Tibial artery (tissue), 4 donors: ENCODE measurements at regions not wholly inside any gene's neighbourhood (a gene's known extent, or its start where the extent isn't known, plus 50 kb on each side); places are given as distances from the start of the nearest gene placed in this dataset.

Experiments
- DNase-seq, 2 donors: peaks; one replicate each; pipeline ENCODE4 v3.0.0-alpha.2; 2019
- H3K27ac ChIP-seq, 2 donors: fragments of 200-600 bp; sonication (generic) in 1 of 2; 1 replicate in 1 of 2; 2 replicates in 1 of 2; pipeline ENCODE4 v1.5.1; 2018 to 2019; ENCODE audit warnings: mild to moderate bottlenecking in 1 of 2
- H3K27me3 ChIP-seq, 2 donors: fragments of 200-600 bp; sonication (generic) in 1 of 2; one replicate each; pipeline versions ENCODE4 v1.5.1 to v1.6.0; 2016 to 2019
- H3K36me3 ChIP-seq, 3 donors: fragments of 200-600 bp; sonication (generic) in 2 of 3; one replicate each; pipeline ENCODE4 v1.5.1; 2016 to 2019; ENCODE audit warnings: mild to moderate bottlenecking in 2 of 3
- H3K4me1 ChIP-seq, 4 donors: fragments of 200-600 bp; sonication (generic) in 2 of 4; 1 replicate in 3 of 4; 2 replicates in 1 of 4; pipeline ENCODE4 v1.5.1; 2016 to 2019
- H3K4me3 ChIP-seq, 2 donors: fragments of 200-600 bp; sonication (generic) in 1 of 2; 1 replicate in 1 of 2; 2 replicates in 1 of 2; pipeline ENCODE4 v1.5.1; 2018 to 2019; ENCODE audit warnings: mild to moderate bottlenecking in 2 of 2
- H3K9me3 ChIP-seq, 3 donors: fragments of 200-600 bp; sonication (generic) in 1 of 3; one replicate each; pipeline ENCODE4 v1.5.1; 2016 to 2019
- intact Hi-C: fragments of 100-400 bp; cut with DNase I; formaldehyde crosslinking; loops from one replicate; pipeline ENCODE4 v1.15.0; 2023; ENCODE audit warnings: low total_unique reads
- TF ChIP-seq, protein P1 (sequence below), 2 experiments: fragments of 200-600 bp in 1 of 2; fragments of 450-650 bp in 1 of 2; IDR thresholded peaks; one replicate each; pipeline ENCODE4 v1.5.1; 2017 to 2019; ENCODE audit warnings: antibody characterized with exemption in 2 of 2, mild to moderate bottlenecking in 1 of 2, moderate library complexity in 1 of 2

DNA sequence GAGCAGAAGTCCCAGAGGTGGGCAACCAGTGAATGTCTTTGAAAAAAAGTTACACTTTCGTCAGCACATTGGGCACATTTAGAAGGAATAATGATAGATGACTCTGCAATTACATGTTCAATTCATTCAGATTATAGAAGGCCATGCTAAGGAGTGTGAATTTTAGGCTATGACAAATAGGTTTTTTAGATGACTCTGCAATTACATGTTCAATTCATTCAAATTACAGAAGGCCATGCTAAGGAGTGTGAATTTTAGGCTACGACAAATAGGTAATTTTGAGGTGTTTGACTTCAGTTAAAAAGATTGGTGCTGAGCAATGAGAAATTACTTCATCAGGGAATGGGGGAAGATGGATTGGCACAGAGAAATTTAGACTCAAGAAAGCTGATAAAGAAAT, 744.9 kb upstream of the MMS22L start:
- Histone ChIP-seq H3K36me3 (no peaks in the 10 kb centered on the region), H3K9me3 (no peaks in the 10 kb centered on the region), H3K27me3 (no peaks in the 10 kb centered on the region), H3K4me3 (no peak overlapping the region), H3K4me1 (no peaks in the 10 kb centered on the region), H3K27ac (no peak overlapping the region)
- intact Hi-C loops, result no loop called here
- TF ChIP-seq, protein P1, sequence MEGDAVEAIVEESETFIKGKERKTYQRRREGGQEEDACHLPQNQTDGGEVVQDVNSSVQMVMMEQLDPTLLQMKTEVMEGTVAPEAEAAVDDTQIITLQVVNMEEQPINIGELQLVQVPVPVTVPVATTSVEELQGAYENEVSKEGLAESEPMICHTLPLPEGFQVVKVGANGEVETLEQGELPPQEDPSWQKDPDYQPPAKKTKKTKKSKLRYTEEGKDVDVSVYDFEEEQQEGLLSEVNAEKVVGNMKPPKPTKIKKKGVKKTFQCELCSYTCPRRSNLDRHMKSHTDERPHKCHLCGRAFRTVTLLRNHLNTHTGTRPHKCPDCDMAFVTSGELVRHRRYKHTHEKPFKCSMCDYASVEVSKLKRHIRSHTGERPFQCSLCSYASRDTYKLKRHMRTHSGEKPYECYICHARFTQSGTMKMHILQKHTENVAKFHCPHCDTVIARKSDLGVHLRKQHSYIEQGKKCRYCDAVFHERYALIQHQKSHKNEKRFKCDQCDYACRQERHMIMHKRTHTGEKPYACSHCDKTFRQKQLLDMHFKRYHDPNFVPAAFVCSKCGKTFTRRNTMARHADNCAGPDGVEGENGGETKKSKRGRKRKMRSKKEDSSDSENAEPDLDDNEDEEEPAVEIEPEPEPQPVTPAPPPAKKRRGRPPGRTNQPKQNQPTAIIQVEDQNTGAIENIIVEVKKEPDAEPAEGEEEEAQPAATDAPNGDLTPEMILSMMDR (IDR thresholded peaks at IDR 0.05), result no peak
- no peak for DNase-seq

DNA sequence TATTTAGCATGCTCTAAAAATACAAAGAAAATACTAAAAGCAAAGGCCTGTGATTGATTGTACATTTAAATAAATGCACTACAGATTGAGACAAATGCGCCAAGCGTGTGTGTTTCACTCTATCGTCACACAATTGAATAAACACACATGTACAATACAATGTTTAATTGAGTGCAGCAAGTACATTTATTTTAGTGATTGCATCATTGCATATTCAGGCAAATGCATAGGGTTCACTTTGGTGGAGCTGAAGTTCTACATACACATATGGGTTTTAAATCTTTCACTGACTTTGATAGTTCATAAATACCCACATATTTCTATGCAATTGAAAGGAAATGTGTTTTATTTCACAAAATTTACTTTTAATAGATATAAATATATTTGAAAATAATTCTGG, 750.6 kb upstream of the MMS22L start:
- TF ChIP-seq, protein P1 (IDR thresholded peaks at IDR 0.05), result no peak
- Histone ChIP-seq H3K27ac (no peak overlapping the region), H3K9me3 (no peaks in the 10 kb centered on the region), H3K4me3 (no peak overlapping the region), H3K4me1 (no peaks in the 10 kb centered on the region), H3K36me3 (no peaks in the 10 kb centered on the region), H3K27me3 (no peaks in the 10 kb centered on the region)
- intact Hi-C loops, result no loop called here
- DNase-seq, result no peak

DNA sequence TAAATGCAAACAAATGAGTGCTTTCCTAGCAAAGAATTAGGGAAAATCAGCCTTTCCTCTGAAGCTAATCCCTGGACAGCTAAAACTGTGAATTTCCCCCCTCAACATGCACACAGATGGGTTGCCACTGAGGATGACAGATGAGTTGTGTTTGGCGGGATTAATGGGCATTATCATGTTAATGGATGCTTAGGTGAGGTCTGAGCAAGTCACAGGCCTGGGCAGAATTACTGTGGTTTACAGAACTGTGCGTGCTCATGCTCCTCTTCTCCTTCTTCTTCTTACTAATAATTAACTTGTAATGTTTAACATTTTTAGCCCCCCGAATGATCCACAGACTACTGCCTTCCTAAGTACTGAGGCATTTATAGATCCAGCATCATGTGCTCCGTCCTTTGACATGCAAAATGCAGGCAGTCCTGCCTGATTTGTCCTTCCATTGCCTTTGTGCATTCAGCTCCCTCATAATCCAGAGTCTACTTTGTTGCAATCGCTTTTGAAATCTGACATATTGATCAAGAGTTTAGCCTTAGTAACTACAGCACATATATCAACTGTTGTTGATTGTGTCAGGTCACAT, 753.4 kb upstream of the MMS22L start:
- Histone ChIP-seq H3K27me3 (no peaks in the 10 kb centered on the region), H3K27ac (no peak overlapping the region), H3K9me3 (no peaks in the 10 kb centered on the region), H3K4me3 (no peak overlapping the region), H3K36me3 (no peaks in the 10 kb centered on the region), H3K4me1 (no peaks in the 10 kb centered on the region)
- TF ChIP-seq, protein P1 (IDR thresholded peaks at IDR 0.05), result no peak
- DNase-seq, result no peak
- intact Hi-C loops, result no loop called here

- Histone ChIP-seq H3K27ac (no peak overlapping the region), H3K4me1 (no peaks in the 10 kb centered on the region), H3K9me3 (no peaks in the 10 kb centered on the region), H3K36me3 (no peaks in the 10 kb centered on the region), H3K4me3 (no peak overlapping the region), H3K27me3 (peaks cover 0 to 2% of the 10 kb centered on the region in 2 donors)
- intact Hi-C loops, result no loop called here
- TF ChIP-seq, protein P1 (IDR thresholded peaks at IDR 0.05), result no peak
- DNase-seq, result no peak
Observed at GRCh38 chr6:98037571-98037970, 754.6 kb upstream of the MMS22L start.

DNA sequence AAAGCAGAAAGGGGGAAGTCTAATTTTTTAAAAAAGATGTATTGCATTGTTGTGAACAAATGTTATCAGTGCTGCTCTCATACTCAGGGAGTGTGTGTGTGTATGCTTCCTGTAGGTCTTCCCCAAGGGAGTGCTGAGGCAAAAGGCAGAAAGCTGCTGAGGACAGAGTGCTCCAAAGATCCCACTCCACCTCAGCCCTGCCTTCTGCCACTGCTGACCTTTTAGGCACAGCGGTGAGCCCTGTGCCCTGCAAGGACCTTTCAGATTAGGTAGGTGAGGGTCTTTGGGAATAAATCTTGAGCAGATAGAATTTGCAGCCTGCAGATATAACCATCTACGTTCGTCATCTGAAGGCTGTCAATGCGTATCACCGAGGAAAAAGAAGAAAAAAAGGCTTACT, 756.4 kb upstream of the MMS22L start:
- no peaks in the 10 kb centered on the region for H3K4me1 ChIP-seq
- no peak for DNase-seq
- intact Hi-C loops, result no loop called here
- no peaks in the 10 kb centered on the region for H3K36me3 ChIP-seq
- H3K4me3 ChIP-seq, result no peak overlapping the region
- peaks cover 0 to 2% of the 10 kb centered on the region in 2 donors for H3K27me3 ChIP-seq
- no peak overlapping the region for H3K27ac ChIP-seq
- no peaks in the 10 kb centered on the region for H3K9me3 ChIP-seq
- TF ChIP-seq, protein P1 (IDR thresholded peaks at IDR 0.05), result no peak
